B cell (primary cell): ENCODE measurements at regions not wholly inside any gene's neighbourhood (a gene's known extent, or its start where the extent isn't known, plus 50 kb on each side); places are given as distances from the start of the nearest gene placed in this dataset.

Experiments
- ATAC-seq: fragments of 200-7000 bp; cut with Tn5 transposase; one replicate; pipeline ENCODE4 v1.10.0; 2021; ENCODE audit warnings: low read depth, mild to moderate bottlenecking, moderate number of reproducible peaks, moderate library complexity
- CTCF ChIA-PET: fragments of 350-600 bp; sonication (Branson Sonifier 250); formaldehyde crosslinking; loops from one replicate; lab custom pipeline; 2021; ENCODE audit warnings: antibody characterized with exemption, inconsistent platforms; lab: Charles Lee
- POLR2A ChIA-PET: fragments of 350-600 bp; sonication (Branson Sonifier 250); formaldehyde crosslinking; loops from one replicate; lab custom pipeline; 2021; ENCODE audit warnings: antibody characterized with exemption; lab: Charles Lee
- DNase-seq: peaks from one replicate; pipeline ENCODE4 v3.0.0; 2013
- H2AFZ ChIP-seq: 2 replicates; pipeline ENCODE4 v1.6.1; 2012; ENCODE audit warnings: mild to moderate bottlenecking, low read depth, low read length; ENCODE audit not compliant: insufficient read depth, poor library complexity, severe bottlenecking
- H3K27ac ChIP-seq, 2 donors: 1 replicate in 1 of 2; 2 replicates in 1 of 2; pipeline ENCODE4 v1.5.1; 2012 to 2013; ENCODE audit warnings: low read length in 2 of 2, mild to moderate bottlenecking in 2 of 2, moderate library complexity in 1 of 2
- H3K27me3 ChIP-seq, 4 experiments: fragments of 200-600 bp in 1 of 4; sonication (generic) in 1 of 4; replicated peaks in 1 of 4; 1 replicate in 2 of 4; 2 replicates in 2 of 4; pipeline versions ENCODE4 v1.6.1 to v1.7.0; 2013 to 2016; ENCODE audit warnings: low read length in 3 of 4, mild to moderate bottlenecking in 2 of 4, mixed read lengths in 1 of 4, moderate library complexity in 1 of 4; ENCODE audit not compliant: insufficient read depth in 4 of 4, control insufficient read depth in 3 of 4; ENCODE audit errors: control extremely low read depth in 1 of 4
- H3K36me3 ChIP-seq, 2 experiments: replicated peaks in 1 of 2; 1 replicate in 1 of 2; 2 replicates in 1 of 2; pipeline versions ENCODE4 v1.6.1 to v1.7.1; 2013; ENCODE audit warnings: low read length in 1 of 2; ENCODE audit not compliant: insufficient read depth in 2 of 2, control insufficient read depth in 1 of 2; ENCODE audit errors: control extremely low read depth in 1 of 2, extremely low read depth in 1 of 2
- H3K4me1 ChIP-seq, 2 donors: fragments of 200-600 bp in 1 of 2; sonication (generic) in 1 of 2; 1 replicate in 1 of 2; 2 replicates in 1 of 2; pipeline versions ENCODE4 v1.5.1 to v1.6.1; 2013 to 2017; ENCODE audit warnings: low read length in 2 of 2; ENCODE audit not compliant: control insufficient read depth in 2 of 2, insufficient read depth in 2 of 2
- H3K4me2 ChIP-seq: replicated peaks from 2 replicates; pipeline ENCODE3; 2012; ENCODE audit warnings: mild to moderate bottlenecking, low read depth, low read length; ENCODE audit not compliant: poor library complexity, severe bottlenecking
- H3K4me3 ChIP-seq, 5 experiments: fragments of 200-600 bp in 1 of 5; sonication (generic) in 1 of 5; 1 replicate in 3 of 5; 2 replicates in 2 of 5; pipeline versions ENCODE4 v1.5.1 to v1.7.0; 2011 to 2016; ENCODE audit warnings: low read length in 4 of 5, mild to moderate bottlenecking in 4 of 5, low read depth in 2 of 5, control low read depth in 1 of 5, moderate library complexity in 1 of 5; ENCODE audit not compliant: insufficient read depth in 1 of 5; ENCODE audit errors: control extremely low read depth in 1 of 5, extremely low read depth in 1 of 5
- H3K79me2 ChIP-seq: fragments of 200-600 bp; sonication (generic); one replicate; pipeline ENCODE4 v1.6.0; 2016; ENCODE audit warnings: low read length; ENCODE audit not compliant: control insufficient read depth, insufficient read depth
- H3K9ac ChIP-seq: fragments of 200-600 bp; sonication (generic); 2 replicates; pipeline ENCODE4 v1.6.1; 2017; ENCODE audit warnings: mild to moderate bottlenecking, low read length, moderate library complexity
- H3K9me3 ChIP-seq, 3 donors: one replicate each; pipeline versions ENCODE4 v1.6.1 to v1.7.1; 2013; ENCODE audit warnings: low read length in 2 of 3; ENCODE audit not compliant: control insufficient read depth in 2 of 3, insufficient read depth in 1 of 3; ENCODE audit errors: control extremely low read depth in 1 of 3
- H4K20me1 ChIP-seq: 2 replicates; pipeline ENCODE4 v1.6.0; 2012; ENCODE audit warnings: mild to moderate bottlenecking, low read length; ENCODE audit not compliant: insufficient read depth, control insufficient read depth, poor library complexity, severe bottlenecking
- H3K27ac Mint-ChIP-seq: one replicate; pipeline ENCODE4 v1.8.0; 2021; ENCODE audit warnings: mixed read lengths
- H3K27me3 Mint-ChIP-seq: one replicate; pipeline ENCODE4 v1.8.0; 2021; ENCODE audit warnings: mixed read lengths
- H3K4me1 Mint-ChIP-seq: one replicate; pipeline ENCODE4 v1.8.0; 2021; ENCODE audit warnings: mixed read lengths
- H3K4me3 Mint-ChIP-seq: one replicate; pipeline ENCODE4 v1.8.0; 2021; ENCODE audit warnings: mixed read lengths
- H3K9me3 Mint-ChIP-seq: one replicate; pipeline ENCODE4 v1.8.0; 2022; ENCODE audit warnings: mixed read lengths; ENCODE audit not compliant: insufficient read depth
- CTCF ChIP-seq: fragments of 200-600 bp; IDR thresholded peaks from one replicate; pipeline ENCODE4 v1.8.0; 2022; ENCODE audit warnings: antibody characterized with exemption, mild to moderate bottlenecking
- EZH2 ChIP-seq: IDR thresholded peaks from 2 replicates; pipeline ENCODE4 v1.6.1; 2012; ENCODE audit warnings: borderline replicate concordance, low read depth, mild to moderate bottlenecking, moderate library complexity, low read length; ENCODE audit not compliant: insufficient read depth, poor library complexity, severe bottlenecking
- WGBS: methylation state at CpG from one replicate; pipeline ENCODE4 v1.1.5; 2013; ENCODE audit warnings: missing lambda C conversion rate; ENCODE audit not compliant: insufficient coverage; 5-methylcytosine and 5-hydroxymethylcytosine counted together
- intact Hi-C: fragments of 100-400 bp; cut with micrococcal nuclease; formaldehyde crosslinking; loops from one replicate; pipeline ENCODE4 v1.10.0; 2022

- ATAC-seq: no peak
- Histone ChIP-seq H3K9me3 (no peaks in the 10 kb centered on the region), H3K4me2 (no peak overlapping the region), H3K4me1 (peaks cover 22 to 24% of the 10 kb centered on the region in 2 donors), H3K27ac (no peak overlapping the region), H3K79me2 (no peaks in the 10 kb centered on the region), H3K4me3 (no peak overlapping the region), H4K20me1 (no peaks in the 10 kb centered on the region), H3K9ac (no peak overlapping the region), H2AFZ (no peak overlapping the region), H3K27me3 (no peaks in the 10 kb centered on the region), H3K36me3 (peaks cover 2 to 5% of the 10 kb centered on the region in 2 experiments)
- Mint-ChIP-seq H3K4me3 (no peak overlapping the region), H3K27ac (no peak overlapping the region), H3K27me3 (no peaks in the 10 kb centered on the region), H3K9me3 (no peaks in the 10 kb centered on the region), H3K4me1 (peaks cover 26% of the 10 kb centered on the region)
- WGBS: 100% methylated on average over 2 of the region's 6 CpGs
- ChIA-PET CTCF (interaction anchor here (0.7 to 1.2 kb wide), 3 partner anchors 44 to 180 kb away, joined by 3 to 5 read pairs (median 4); no protein-coding TSS in a partner anchor), POLR2A (interaction anchor here (0.7 kb wide), 1 partner anchor 10 kb away, joined by 4 read pairs; no protein-coding TSS in a partner anchor)
- intact Hi-C loops: no loop called here
- DNase-seq: no peak
- TF ChIP-seq CTCF: no peak
- TF ChIP-seq EZH2: no peak
Measured at GRCh38 chr13:30362005-30362788, 54.8 kb upstream of the KATNAL1 start.

DNA sequence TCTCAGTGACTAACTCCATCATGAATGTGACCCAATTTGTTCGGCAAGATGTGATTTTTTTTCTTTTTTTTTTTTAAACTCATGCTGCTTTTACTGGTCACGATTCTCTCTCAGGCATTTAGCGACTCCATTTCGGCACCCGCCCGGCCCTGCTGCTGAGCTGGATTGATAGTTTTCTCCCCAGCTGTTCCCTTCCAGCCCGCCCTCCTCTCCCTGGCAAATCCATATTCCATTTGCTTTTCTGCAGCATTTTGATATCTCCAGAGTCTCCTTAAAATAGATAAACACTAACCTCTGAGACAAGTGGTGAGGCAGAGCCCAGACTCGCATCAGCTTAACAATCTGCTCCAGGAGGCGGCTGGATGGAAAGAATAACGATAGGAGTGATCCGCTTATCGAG lies 55.5 kb upstream of the KATNAL1 start:
- Mint-ChIP-seq H3K9me3 (no peaks in the 10 kb centered on the region), H3K4me3 (no peak overlapping the region), H3K27ac (no peak overlapping the region), H3K4me1 (peaks cover 29% of the 10 kb centered on the region), H3K27me3 (no peaks in the 10 kb centered on the region)
- no peak for ATAC-seq
- no peak overlapping the region for H3K9ac ChIP-seq
- H3K4me3 ChIP-seq: no peak overlapping the region
- H3K36me3 ChIP-seq: peaks cover 2 to 5% of the 10 kb centered on the region in 2 experiments
- H3K79me2 ChIP-seq: no peaks in the 10 kb centered on the region
- no peaks in the 10 kb centered on the region for H3K27me3 ChIP-seq
- TF ChIP-seq EZH2 (no peak), CTCF (no peak)
- no peaks in the 10 kb centered on the region for H3K9me3 ChIP-seq
- POLR2A ChIA-PET: no interaction called here
- DNase-seq: no peak
- no peak overlapping the region for H3K4me2 ChIP-seq
- intact Hi-C loops: no loop called here
- CTCF ChIA-PET: interaction anchor here (0.7 to 1.4 kb wide), 4 partner anchors 9 to 179 kb away, joined by 3 to 5 read pairs (median 4); no protein-coding TSS in a partner anchor
- H4K20me1 ChIP-seq: no peaks in the 10 kb centered on the region
- H3K4me1 ChIP-seq: peaks cover 22 to 24% of the 10 kb centered on the region in 2 donors
- no peak overlapping the region for H2AFZ ChIP-seq
- H3K27ac ChIP-seq: no peak overlapping the region
- WGBS: 94% methylated on average over 9 of the region's 12 CpGs
